ENCODE measurements at regions not wholly inside any gene's neighbourhood (a gene's known extent, or its start where the extent isn't known, plus 50 kb on each side); places are given as distances from the start of the nearest gene placed in this dataset.

DNA sequence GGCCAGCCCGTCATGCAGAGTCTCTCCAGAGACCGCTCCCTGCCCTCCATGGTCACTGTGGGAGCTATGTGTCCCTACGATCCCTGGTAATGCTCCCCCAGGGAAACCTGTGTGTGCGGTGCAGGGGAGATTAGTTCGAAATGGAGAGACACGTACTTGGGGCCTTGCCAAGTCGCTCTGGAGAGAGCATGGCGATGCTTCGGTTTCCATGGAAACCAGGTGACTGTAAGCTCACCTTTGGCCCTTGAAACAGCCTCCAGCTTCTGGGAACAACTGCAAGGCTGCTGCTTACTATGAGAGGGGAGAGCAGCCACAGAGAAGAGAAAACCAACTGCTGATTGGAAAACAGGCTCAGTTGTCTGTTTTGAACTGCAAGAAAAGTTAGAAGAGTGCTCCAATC is 879.7 kb upstream of the EEF2KMT start:
- 0% methylated on average over 6 of the region's 9 CpGs for WGBS (ENCODE audit: low lambda C conversion rate)
- DNase-seq (ENCODE audit: low spot score) (no peak), ATAC-seq (no peak), FAIRE-seq (no peak)
- no TSS peak for BruUV-seq (replicated peaks)
- Histone ChIP-seq H3K4me2 (ENCODE audit: low read depth, low read length) (no peak overlapping the region), H3K9ac (ENCODE audit: insufficient read depth, low read depth, low read length) (no peak overlapping the region), H3K9me3 (ENCODE audit: low read length) (no peaks in the 10 kb centered on the region), H3K27ac (ENCODE audit: extremely low read length, insufficient read depth, low read length) (no peak overlapping the region), H3K79me2 (ENCODE audit: insufficient read depth, low read length) (no peaks in the 10 kb centered on the region), H3K27me3 (ENCODE audit: control insufficient read depth in 1 of 2, insufficient read depth in 2 of 2, low read length in 2 of 2) (no peaks in the 10 kb centered on the region; a peak in 2 of 5 replicates), H2AFZ (ENCODE audit: low read length) (no peak overlapping the region), H3K4me1 (ENCODE audit: insufficient read depth, low read length) (no peaks in the 10 kb centered on the region), H4K20me1 (ENCODE audit: insufficient read depth, low read length) (no peaks in the 10 kb centered on the region), H3K4me3 (replicated peaks in 1 of 3; ENCODE audit: insufficient read depth in 1 of 3, low read depth in 2 of 3, low read length in 3 of 3) (no peak overlapping the region), H3K36me3 (replicated peaks in 1 of 2; ENCODE audit: control insufficient read depth in 1 of 2, insufficient read depth in 2 of 2, low read length in 2 of 2) (no peaks in the 10 kb centered on the region)
- intact Hi-C loops (cut with micrococcal nuclease; ENCODE audit: unreplicated experiment) = no loop called here
- TF ChIP-seq HMG20B (CRISPR knock-in tag; conservative IDR thresholded peaks at IDR 0.05) (no peak), ZBTB7B (CRISPR knock-in tag; IDR thresholded peaks at IDR 0.05) (no peak), ZBTB3 (CRISPR knock-in tag; IDR thresholded peaks at IDR 0.05; ENCODE audit: borderline replicate concordance, low read depth) (no peak), MYNN (CRISPR knock-in tag; IDR thresholded peaks at IDR 0.05; ENCODE audit: low read depth) (no peak), ZNF782 (CRISPR knock-in tag; IDR thresholded peaks at IDR 0.05; ENCODE audit: borderline replicate concordance) (no peak), TGIF2 (CRISPR knock-in tag; IDR thresholded peaks at IDR 0.05) (no peak), ZBTB42 (CRISPR knock-in tag; IDR thresholded peaks at IDR 0.05) (no peak), ZNF260 (CRISPR knock-in tag; IDR thresholded peaks at IDR 0.05; ENCODE audit: borderline replicate concordance, low read depth) (no peak), BRD4 (CRISPR knock-in tag; IDR thresholded peaks at IDR 0.05) (no peak), ZNF747 (CRISPR knock-in tag; IDR thresholded peaks at IDR 0.05; ENCODE audit: borderline replicate concordance) (no peak)
- ChIA-PET POLR2A (no interaction called here), CTCF (ENCODE audit: low intra/inter-chr PET ratio, low total read pairs) (no interaction called here)
- in situ Hi-C loops (cut with HindIII; ENCODE audit: extremely low pct_ligation_motif_present, low pct_unique_long_range_greater_than_20kb) = no loop called here

DNA sequence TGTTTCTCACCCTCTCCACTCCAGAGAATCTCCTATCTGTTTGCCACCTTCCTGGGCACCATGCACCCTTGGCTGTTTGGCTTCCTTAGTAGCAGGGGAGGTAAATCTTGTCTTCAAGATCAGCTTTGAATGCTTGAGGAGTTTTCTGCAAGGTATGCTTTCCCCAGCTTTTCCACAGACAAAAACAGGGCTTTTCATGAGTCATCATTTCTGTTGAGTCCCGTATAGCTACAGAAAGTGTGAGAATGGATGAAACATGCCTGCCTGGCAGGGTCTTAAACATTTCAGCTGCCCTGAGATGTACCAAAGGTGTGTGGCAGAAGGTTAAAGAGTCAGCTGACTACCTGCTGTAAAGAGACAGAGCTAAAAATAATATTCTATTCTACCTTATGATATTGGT is 875.2 kb upstream of the EEF2KMT start:
- no peaks in the 10 kb centered on the region for H3K79me2 ChIP-seq (ENCODE audit: insufficient read depth, low read length)
- no peak overlapping the region for H3K9ac ChIP-seq (ENCODE audit: insufficient read depth, low read depth, low read length)
- CTCF ChIA-PET (ENCODE audit: low intra/inter-chr PET ratio, low total read pairs) = no interaction called here
- 6% methylated on average over 1 of the region's 1 CpG for WGBS (ENCODE audit: low lambda C conversion rate)
- in situ Hi-C loops (cut with HindIII; ENCODE audit: extremely low pct_ligation_motif_present, low pct_unique_long_range_greater_than_20kb) (no loop called here), intact Hi-C loops (cut with micrococcal nuclease; ENCODE audit: unreplicated experiment) (no loop called here)
- BruUV-seq (replicated peaks) = no TSS peak
- no peak overlapping the region for H2AFZ ChIP-seq (ENCODE audit: low read length)
- no peaks in the 10 kb centered on the region; a peak in 1 of 5 replicates for H3K27me3 ChIP-seq (ENCODE audit: control insufficient read depth in 1 of 2, insufficient read depth in 2 of 2, low read length in 2 of 2)
- no peaks in the 10 kb centered on the region for H4K20me1 ChIP-seq (ENCODE audit: insufficient read depth, low read length)
- H3K9me3 ChIP-seq (ENCODE audit: low read length) = peaks cover 12% of the 10 kb centered on the region; the same call in 1 of the 2 replicates
- DNase-seq (ENCODE audit: low spot score) (no peak), ATAC-seq (no peak), FAIRE-seq (no peak)
- H3K27ac ChIP-seq (ENCODE audit: extremely low read length, insufficient read depth, low read length) = no peak overlapping the region
- H3K4me1 ChIP-seq (ENCODE audit: insufficient read depth, low read length) = no peaks in the 10 kb centered on the region
- no peak overlapping the region for H3K4me2 ChIP-seq (ENCODE audit: low read depth, low read length)
- no peaks in the 10 kb centered on the region for H3K36me3 ChIP-seq (replicated peaks in 1 of 2; ENCODE audit: control insufficient read depth in 1 of 2, insufficient read depth in 2 of 2, low read length in 2 of 2)
- POLR2A ChIA-PET = no interaction called here
- TF ChIP-seq NFYC (CRISPR knock-in tag; IDR thresholded peaks at IDR 0.05) (no peak), MAFK (conservative IDR thresholded peaks at IDR 0.05 in 1 of 2, IDR thresholded peaks at IDR 0.05 in 1 of 2; ENCODE audit: low read length in 2 of 2) (peak; percentile 69 to 87), MAFF (IDR thresholded peaks at IDR 0.05; ENCODE audit: low read depth, low read length) (peak; percentile 79), DNMT1 (CRISPR knock-in tag; IDR thresholded peaks at IDR 0.05) (no peak), RBM39 (IDR thresholded peaks at IDR 0.05; ENCODE audit: low read depth, low read length, poor library complexity, severe bottlenecking) (no peak)
- H3K4me3 ChIP-seq (replicated peaks in 1 of 3; ENCODE audit: insufficient read depth in 1 of 3, low read depth in 2 of 3, low read length in 3 of 3) = no peak overlapping the region

Data from HepG2 (cell line).